ENCODE measurements at regions not wholly inside any gene's neighbourhood (a gene's known extent, or its start where the extent isn't known, plus 50 kb on each side); places are given as distances from the start of the nearest gene placed in this dataset.
"Not testable (repeated sequence)": the region's sequence is repeated elsewhere in the genome, so short reads cannot be mapped to it uniquely, and the experiment has no call there.

DNA sequence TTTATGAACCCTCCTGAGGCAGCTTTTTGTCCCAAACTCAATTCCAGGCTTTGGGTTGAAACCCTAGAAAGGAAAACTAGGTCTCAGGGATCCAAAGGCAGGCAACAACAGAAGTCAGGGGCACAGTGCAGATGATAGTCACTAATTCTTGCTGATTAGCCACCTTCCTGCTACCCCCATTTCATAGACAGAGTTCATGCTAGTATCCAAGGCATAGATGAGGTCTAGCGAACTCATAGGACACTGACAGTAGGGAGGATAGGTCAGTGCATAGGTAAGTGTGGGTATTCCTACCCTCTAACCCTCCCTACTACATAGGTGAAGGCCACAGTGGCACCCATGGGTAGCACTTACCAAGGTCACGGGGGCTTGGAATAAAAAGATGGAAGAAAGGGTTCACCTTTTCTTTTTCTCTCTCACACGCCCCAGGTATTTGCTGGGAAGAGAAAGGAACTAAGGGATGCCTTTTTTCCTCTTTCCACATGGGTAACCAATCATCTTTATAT lies 86.2 kb downstream of the SLC25A46 start:
- H3K4me3 ChIP-seq (ENCODE audit: control extremely low read depth in 1 of 5, extremely low read depth in 1 of 5, insufficient read depth in 1 of 5, low read depth in 2 of 5, low read length in 4 of 5), result no peak overlapping the region
- peaks cover 8% of the 10 kb centered on the region for H3K9me3 Mint-ChIP-seq (ENCODE audit: insufficient read depth)
- H3K4me3 Mint-ChIP-seq, result no peak overlapping the region
- no peaks in the 10 kb centered on the region for H3K4me1 Mint-ChIP-seq
- H3K9ac ChIP-seq (ENCODE audit: low read length), result no peak overlapping the region
- no peaks in the 10 kb centered on the region for H3K4me1 ChIP-seq (ENCODE audit: control insufficient read depth in 2 of 2, insufficient read depth in 2 of 2, low read length in 2 of 2)
- H3K27ac ChIP-seq (ENCODE audit: low read length in 2 of 2), result no peak overlapping the region
- ChIA-PET POLR2A (no interaction called here), CTCF (no interaction called here)
- H3K27me3 ChIP-seq (replicated peaks in 1 of 4; ENCODE audit: control extremely low read depth in 1 of 4, control insufficient read depth in 3 of 4, insufficient read depth in 4 of 4, low read length in 3 of 4), result no peaks in the 10 kb centered on the region
- no peaks in the 10 kb centered on the region for H3K79me2 ChIP-seq (ENCODE audit: control insufficient read depth, insufficient read depth, low read length)
- H3K27ac Mint-ChIP-seq, result no peak overlapping the region
- H2AFZ ChIP-seq (ENCODE audit: insufficient read depth, low read depth, low read length, poor library complexity, severe bottlenecking), result no peak overlapping the region
- no peaks in the 10 kb centered on the region for H4K20me1 ChIP-seq (ENCODE audit: control insufficient read depth, insufficient read depth, low read length, poor library complexity, severe bottlenecking)
- no peak overlapping the region for H3K4me2 ChIP-seq (replicated peaks; ENCODE audit: low read depth, low read length, poor library complexity, severe bottlenecking)
- peaks cover 5 to 18% (median 13%) of the 10 kb centered on the region in 3 donors for H3K9me3 ChIP-seq (ENCODE audit: control extremely low read depth in 1 of 3, control insufficient read depth in 2 of 3, insufficient read depth in 1 of 3, low read length in 2 of 3)
- no peak for ATAC-seq (ENCODE audit: low read depth)
- H3K27me3 Mint-ChIP-seq, result no peaks in the 10 kb centered on the region
- no peak for DNase-seq
- H3K36me3 ChIP-seq (replicated peaks in 1 of 2; ENCODE audit: control extremely low read depth in 1 of 2, control insufficient read depth in 1 of 2, extremely low read depth in 1 of 2, insufficient read depth in 2 of 2, low read length in 1 of 2), result no peaks in the 10 kb centered on the region
- WGBS (ENCODE audit: insufficient coverage), result no CpG with 5 or more reads among the region's 3 CpGs
- TF ChIP-seq EZH2 (IDR thresholded peaks at IDR 0.05; ENCODE audit: borderline replicate concordance, insufficient read depth, low read depth, low read length, poor library complexity, severe bottlenecking), result no peak
- TF ChIP-seq, protein P1, sequence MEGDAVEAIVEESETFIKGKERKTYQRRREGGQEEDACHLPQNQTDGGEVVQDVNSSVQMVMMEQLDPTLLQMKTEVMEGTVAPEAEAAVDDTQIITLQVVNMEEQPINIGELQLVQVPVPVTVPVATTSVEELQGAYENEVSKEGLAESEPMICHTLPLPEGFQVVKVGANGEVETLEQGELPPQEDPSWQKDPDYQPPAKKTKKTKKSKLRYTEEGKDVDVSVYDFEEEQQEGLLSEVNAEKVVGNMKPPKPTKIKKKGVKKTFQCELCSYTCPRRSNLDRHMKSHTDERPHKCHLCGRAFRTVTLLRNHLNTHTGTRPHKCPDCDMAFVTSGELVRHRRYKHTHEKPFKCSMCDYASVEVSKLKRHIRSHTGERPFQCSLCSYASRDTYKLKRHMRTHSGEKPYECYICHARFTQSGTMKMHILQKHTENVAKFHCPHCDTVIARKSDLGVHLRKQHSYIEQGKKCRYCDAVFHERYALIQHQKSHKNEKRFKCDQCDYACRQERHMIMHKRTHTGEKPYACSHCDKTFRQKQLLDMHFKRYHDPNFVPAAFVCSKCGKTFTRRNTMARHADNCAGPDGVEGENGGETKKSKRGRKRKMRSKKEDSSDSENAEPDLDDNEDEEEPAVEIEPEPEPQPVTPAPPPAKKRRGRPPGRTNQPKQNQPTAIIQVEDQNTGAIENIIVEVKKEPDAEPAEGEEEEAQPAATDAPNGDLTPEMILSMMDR (IDR thresholded peaks at IDR 0.05), result no peak
- intact Hi-C loops (cut with micrococcal nuclease), result no loop called here

DNA sequence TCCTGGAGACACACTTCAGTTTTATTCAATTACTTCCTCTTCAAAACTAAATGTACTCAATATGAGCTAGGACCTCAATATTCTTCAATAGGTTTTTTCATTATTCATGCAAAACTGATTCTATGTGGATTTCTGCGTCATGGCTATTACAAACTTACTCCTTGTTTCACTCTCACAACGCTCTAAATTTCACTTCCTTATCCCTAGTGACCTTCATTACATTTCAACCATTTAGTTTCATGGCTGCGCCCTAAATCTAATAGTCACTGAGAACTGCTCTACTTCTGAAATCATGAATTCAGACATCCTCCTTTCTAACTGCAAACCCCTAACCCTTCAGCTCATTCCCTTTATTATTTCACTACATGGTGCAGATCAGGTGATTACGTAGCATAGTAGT lies 93.9 kb downstream of the SLC25A46 start:
- 73% methylated on average over 4 of the region's 4 CpGs for WGBS (ENCODE audit: insufficient coverage)
- CTCF ChIA-PET, result no interaction called here
- Histone ChIP-seq H3K4me1 (ENCODE audit: control insufficient read depth in 2 of 2, insufficient read depth in 2 of 2, low read length in 2 of 2) (no peaks in the 10 kb centered on the region), H3K79me2 (ENCODE audit: control insufficient read depth, insufficient read depth, low read length) (no peaks in the 10 kb centered on the region), H3K4me2 (replicated peaks; ENCODE audit: low read depth, low read length, poor library complexity, severe bottlenecking) (no peak overlapping the region), H4K20me1 (ENCODE audit: control insufficient read depth, insufficient read depth, low read length, poor library complexity, severe bottlenecking) (no peaks in the 10 kb centered on the region), H3K27me3 (replicated peaks in 1 of 4; ENCODE audit: control extremely low read depth in 1 of 4, control insufficient read depth in 3 of 4, insufficient read depth in 4 of 4, low read length in 3 of 4) (no peaks in the 10 kb centered on the region), H3K4me3 (ENCODE audit: control extremely low read depth in 1 of 5, extremely low read depth in 1 of 5, insufficient read depth in 1 of 5, low read depth in 2 of 5, low read length in 4 of 5) (no peak overlapping the region), H3K27ac (ENCODE audit: low read length in 2 of 2) (no peak overlapping the region), H3K9me3 (ENCODE audit: control extremely low read depth in 1 of 3, control insufficient read depth in 2 of 3, insufficient read depth in 1 of 3, low read length in 2 of 3) (peaks cover 4% of the 10 kb centered on the region in 3 donors), H3K9ac (ENCODE audit: low read length) (no peak overlapping the region), H2AFZ (ENCODE audit: insufficient read depth, low read depth, low read length, poor library complexity, severe bottlenecking) (no peak overlapping the region), H3K36me3 (replicated peaks in 1 of 2; ENCODE audit: control extremely low read depth in 1 of 2, control insufficient read depth in 1 of 2, extremely low read depth in 1 of 2, insufficient read depth in 2 of 2, low read length in 1 of 2) (no peaks in the 10 kb centered on the region)
- intact Hi-C loops (cut with micrococcal nuclease), result no loop called here
- no peaks in the 10 kb centered on the region for H3K4me1 Mint-ChIP-seq
- H3K27me3 Mint-ChIP-seq, result no peaks in the 10 kb centered on the region
- POLR2A ChIA-PET, result no interaction called here
- no peak overlapping the region for H3K27ac Mint-ChIP-seq
- ATAC-seq (ENCODE audit: low read depth), result no peak
- DNase-seq, result no peak
- TF ChIP-seq, protein P1 (IDR thresholded peaks at IDR 0.05), result no peak
- TF ChIP-seq EZH2 (IDR thresholded peaks at IDR 0.05; ENCODE audit: borderline replicate concordance, insufficient read depth, low read depth, low read length, poor library complexity, severe bottlenecking), result no peak
- H3K9me3 Mint-ChIP-seq (ENCODE audit: insufficient read depth), result peaks cover 4% of the 10 kb centered on the region
- no peak overlapping the region for H3K4me3 Mint-ChIP-seq

DNA sequence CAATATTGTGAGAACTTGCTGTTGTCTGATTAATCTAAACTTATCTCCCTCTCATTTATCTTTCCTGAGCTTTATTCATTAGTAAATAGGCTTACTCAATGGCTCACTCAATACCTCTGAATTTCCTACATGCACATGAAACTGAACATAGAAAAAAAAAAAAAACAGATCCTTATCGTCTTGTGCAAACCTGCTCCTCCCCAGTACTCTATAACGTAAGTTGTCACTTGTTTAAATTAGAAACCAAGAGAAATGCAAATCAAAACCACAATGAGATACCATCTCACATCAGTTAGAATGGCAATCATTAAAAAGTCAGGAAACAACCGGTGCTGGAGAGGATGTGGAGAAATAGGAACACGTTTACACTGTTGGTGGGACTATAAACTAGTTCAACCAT lies 96.1 kb downstream of the SLC25A46 start:
- H3K4me3 ChIP-seq (ENCODE audit: control extremely low read depth in 1 of 5, extremely low read depth in 1 of 5, insufficient read depth in 1 of 5, low read depth in 2 of 5, low read length in 4 of 5); H3K9ac ChIP-seq (ENCODE audit: low read length); H2AFZ ChIP-seq (ENCODE audit: insufficient read depth, low read depth, low read length, poor library complexity, severe bottlenecking); H3K9me3 Mint-ChIP-seq (ENCODE audit: insufficient read depth); H3K27me3 ChIP-seq (replicated peaks in 1 of 4; ENCODE audit: control extremely low read depth in 1 of 4, control insufficient read depth in 3 of 4, insufficient read depth in 4 of 4, low read length in 3 of 4); H3K27ac ChIP-seq (ENCODE audit: low read length in 2 of 2); H3K4me1 ChIP-seq (ENCODE audit: control insufficient read depth in 2 of 2, insufficient read depth in 2 of 2, low read length in 2 of 2); POLR2A ChIA-PET; H3K4me3 Mint-ChIP-seq; H3K4me1 Mint-ChIP-seq; H3K36me3 ChIP-seq (replicated peaks in 1 of 2; ENCODE audit: control extremely low read depth in 1 of 2, control insufficient read depth in 1 of 2, extremely low read depth in 1 of 2, insufficient read depth in 2 of 2, low read length in 1 of 2); ATAC-seq (ENCODE audit: low read depth); H3K27ac Mint-ChIP-seq; H3K9me3 ChIP-seq (ENCODE audit: control extremely low read depth in 1 of 3, control insufficient read depth in 2 of 3, insufficient read depth in 1 of 3, low read length in 2 of 3); CTCF ChIA-PET; H4K20me1 ChIP-seq (ENCODE audit: control insufficient read depth, insufficient read depth, low read length, poor library complexity, severe bottlenecking); H3K79me2 ChIP-seq (ENCODE audit: control insufficient read depth, insufficient read depth, low read length); H3K4me2 ChIP-seq (replicated peaks; ENCODE audit: low read depth, low read length, poor library complexity, severe bottlenecking); DNase-seq; H3K27me3 Mint-ChIP-seq; intact Hi-C loops (cut with micrococcal nuclease): not testable (repeated sequence)
- no CpG with 5 or more reads among the region's 4 CpGs for WGBS (ENCODE audit: insufficient coverage)

Data from B cell (primary cell).